Mesodermal cell (in vitro differentiated cells): ENCODE measurements at regions not wholly inside any gene's neighbourhood (a gene's known extent, or its start where the extent isn't known, plus 50 kb on each side); places are given as distances from the start of the nearest gene placed in this dataset.
"Not testable (repeated sequence)": the region's sequence is repeated elsewhere in the genome, so short reads cannot be mapped to it uniquely, and the experiment has no call there.

Experiments
- H3K27ac ChIP-seq: 2 replicates; pipeline ENCODE4 v1.7.0; 2013; ENCODE audit warnings: mild to moderate bottlenecking, low read depth, low read length, moderate library complexity; ENCODE audit not compliant: severe bottlenecking
- H3K36me3 ChIP-seq: 2 replicates; pipeline ENCODE4 v1.7.1; 2013; ENCODE audit warnings: mild to moderate bottlenecking, low read length, moderate library complexity; ENCODE audit not compliant: control insufficient read depth, insufficient read depth
- H3K4me1 ChIP-seq: one replicate; pipeline ENCODE4 v1.7.1; 2013; ENCODE audit warnings: mild to moderate bottlenecking, low read length; ENCODE audit not compliant: insufficient read depth, control insufficient read depth, poor library complexity, severe bottlenecking
- H3K4me3 ChIP-seq: 2 replicates; pipeline ENCODE4 v1.7.0; 2013; ENCODE audit warnings: low read length, control low read depth, mild to moderate bottlenecking; ENCODE audit not compliant: insufficient read depth, poor library complexity, severe bottlenecking; ENCODE audit errors: extremely low read depth
- H3K9me3 ChIP-seq: 2 replicates; pipeline ENCODE4 v1.7.1; 2013; ENCODE audit warnings: mild to moderate bottlenecking, low read length, moderate library complexity; ENCODE audit not compliant: control insufficient read depth
- WGBS, 2 experiments: methylation state at CpG; one replicate each; pipeline ENCODE4 v1.1.5; 2013; ENCODE audit warnings: missing lambda C conversion rate in 2 of 2; ENCODE audit not compliant: insufficient coverage in 2 of 2; 5-methylcytosine and 5-hydroxymethylcytosine counted together

DNA sequence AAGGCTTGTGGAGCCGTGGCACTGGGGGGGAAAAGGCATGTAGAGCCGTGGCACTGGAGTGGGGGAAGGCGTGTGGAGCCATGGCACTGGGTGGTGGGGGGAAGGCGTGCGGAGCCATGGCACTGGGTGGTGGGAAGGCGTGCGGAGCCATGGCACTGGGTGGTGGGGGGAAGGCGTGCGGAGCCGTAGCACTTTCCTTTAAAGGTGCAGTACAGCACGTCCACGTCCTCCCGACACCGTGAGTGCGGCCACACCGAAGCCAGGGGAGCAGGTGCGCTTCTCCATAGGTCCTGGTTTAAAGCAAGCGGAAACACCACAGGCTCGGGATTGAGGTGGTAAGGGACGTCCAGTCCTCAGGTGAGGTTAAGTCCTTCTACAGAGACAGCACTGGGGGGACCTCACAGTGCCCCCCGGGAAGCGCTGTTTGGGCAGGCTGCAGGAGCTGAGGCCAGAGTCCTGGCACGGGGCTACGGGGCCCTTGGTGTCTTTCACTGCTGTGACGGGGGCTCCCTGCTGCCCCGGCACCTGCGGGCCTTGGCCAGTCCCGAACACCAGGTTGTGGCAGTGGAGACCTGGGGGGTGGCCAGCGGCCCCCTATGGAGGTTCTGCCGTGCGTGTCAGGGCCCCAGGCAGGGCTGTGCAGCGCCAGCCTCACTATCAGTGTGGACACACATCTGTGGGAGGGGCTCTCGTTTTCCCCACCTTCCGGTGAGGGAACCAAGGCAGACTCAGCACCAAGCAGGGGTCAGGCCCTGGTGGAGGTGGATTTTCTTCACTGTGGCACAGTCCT is 93.0 kb upstream of the CTDP1 start:
- H3K4me3 ChIP-seq, result no peak overlapping the region
- H3K36me3 ChIP-seq, result no peaks in the 10 kb centered on the region
- WGBS, 2 experiments, result 93 to 94% methylated on average over 25 to 31 of the region's 34 CpGs
- H3K27ac ChIP-seq, result no peak overlapping the region
- peaks cover 8% of the 10 kb centered on the region for H3K9me3 ChIP-seq
- peaks cover 26% of the 10 kb centered on the region for H3K4me1 ChIP-seq

DNA sequence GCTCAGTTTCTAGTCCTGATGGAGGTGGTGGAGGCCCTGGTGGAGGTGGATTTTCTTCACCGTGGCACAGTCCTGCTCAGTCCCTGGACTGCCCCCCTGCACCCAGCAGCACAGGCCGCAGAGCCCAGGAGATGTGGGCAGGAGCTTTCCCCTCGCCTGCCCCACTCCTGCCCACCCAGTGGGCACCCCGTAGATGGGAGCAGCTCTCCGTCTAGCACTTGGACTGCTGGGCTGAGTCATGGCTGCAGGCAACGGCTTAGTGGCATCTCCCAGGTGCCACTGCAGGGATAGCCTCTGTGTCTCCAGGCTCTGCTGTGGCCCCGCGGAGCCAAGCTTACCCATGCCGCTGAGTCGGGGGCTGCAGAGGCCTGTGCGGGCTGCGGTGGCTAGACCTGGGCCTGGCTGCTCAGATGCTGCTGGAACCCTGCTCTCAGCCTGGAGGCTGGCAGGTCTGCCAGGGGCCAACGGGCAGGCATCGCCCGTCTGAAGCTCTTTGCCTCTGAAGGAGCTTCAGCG is 92.3 kb upstream of the CTDP1 start:
- H3K4me3 ChIP-seq, result no peak overlapping the region
- no peak overlapping the region for H3K27ac ChIP-seq
- H3K36me3 ChIP-seq, result no peaks in the 10 kb centered on the region
- peaks cover 26% of the 10 kb centered on the region for H3K4me1 ChIP-seq
- peaks cover 5% of the 10 kb centered on the region for H3K9me3 ChIP-seq
- 91 to 95% methylated on average over 13 to 15 of the region's 16 CpGs for WGBS, 2 experiments

DNA sequence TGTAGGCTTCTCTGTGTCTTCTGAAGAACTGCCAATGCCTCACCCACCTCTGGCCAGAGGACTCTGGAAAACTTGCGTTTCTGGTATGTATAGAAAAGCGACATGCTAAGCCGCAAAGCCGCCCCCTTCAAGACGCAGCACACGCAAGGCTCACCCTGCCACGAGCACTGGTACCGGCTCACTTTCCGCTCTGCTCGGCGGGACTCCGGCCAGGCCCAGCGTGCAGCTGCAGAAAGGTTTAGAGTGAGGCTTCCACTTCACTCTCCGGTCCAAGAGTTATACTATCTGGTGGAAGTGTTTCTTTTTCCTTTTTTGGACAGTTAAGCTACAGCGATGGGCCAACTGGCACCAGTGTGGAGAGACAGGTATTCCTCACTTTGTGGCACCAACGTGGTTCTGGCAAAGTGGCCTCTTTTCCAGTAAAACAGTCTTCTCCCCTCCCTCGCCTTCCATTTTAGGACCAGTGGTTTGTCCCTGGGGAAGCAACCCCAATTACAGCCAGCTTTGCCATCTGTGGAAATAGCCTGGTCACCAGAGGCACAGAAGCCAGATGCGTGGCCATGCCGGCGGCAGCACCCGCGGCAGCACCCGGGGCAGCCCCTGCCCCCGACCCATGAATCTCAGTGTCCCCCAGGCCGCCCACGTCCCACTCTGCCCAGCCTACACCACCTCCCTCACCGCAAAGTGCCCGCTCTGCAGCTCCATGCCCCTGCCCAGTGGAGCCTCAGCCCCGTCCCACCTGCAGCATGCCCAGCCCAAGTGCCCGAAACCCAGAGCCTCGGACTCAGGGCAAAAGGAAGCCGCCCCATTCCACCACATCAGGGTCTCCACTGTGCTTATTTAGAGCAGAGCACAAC is 91.6 kb upstream of the CTDP1 start:
- 92 to 93% methylated on average over 26 to 27 of the region's 32 CpGs for WGBS, 2 experiments
- Histone ChIP-seq H3K9me3 (peaks cover 4% of the 10 kb centered on the region), H3K4me1 (peaks cover 26% of the 10 kb centered on the region), H3K27ac (peak overlapping the region; percentile 57), H3K36me3 (no peaks in the 10 kb centered on the region), H3K4me3 (no peak overlapping the region)

DNA sequence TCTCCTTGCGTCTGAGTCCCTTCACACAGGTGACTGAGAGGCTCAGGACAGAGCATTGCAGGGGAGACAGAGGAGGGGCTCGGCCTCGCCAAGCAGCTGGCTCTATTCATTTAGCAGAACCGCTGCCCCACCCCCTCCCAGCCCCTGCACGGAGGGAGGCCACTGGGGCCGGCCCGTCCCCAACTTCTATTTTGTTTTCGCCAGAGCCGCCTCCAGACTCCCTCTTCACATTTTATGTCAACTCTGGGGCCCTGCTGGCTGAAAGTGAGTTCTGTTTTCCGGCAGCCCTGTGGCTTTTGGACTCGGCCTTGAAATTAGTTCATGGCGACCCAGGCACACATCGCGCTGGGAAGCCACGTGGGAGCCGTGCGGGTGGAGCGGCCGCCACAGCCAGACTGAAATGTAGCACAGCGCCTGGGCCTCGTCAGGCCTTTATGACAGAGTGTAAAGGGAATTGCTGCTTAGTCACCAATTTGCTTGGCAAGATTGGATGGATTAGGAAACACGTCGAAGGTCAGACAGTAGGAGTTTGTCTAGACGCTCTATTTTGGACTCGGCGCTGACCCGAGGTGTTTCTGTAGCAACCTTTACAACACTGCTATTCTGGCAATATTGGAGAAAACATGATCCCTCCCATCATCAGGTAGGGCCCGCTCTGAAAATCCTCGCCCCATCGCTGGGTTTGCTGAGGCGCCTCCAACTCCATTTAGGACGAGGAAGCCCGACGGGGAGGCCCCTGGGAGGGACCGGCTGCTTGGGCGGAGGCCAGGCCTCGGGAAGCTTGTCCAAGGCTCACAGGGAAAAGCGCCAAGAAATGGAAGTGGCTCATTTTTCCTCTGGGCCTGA is 90.7 kb upstream of the CTDP1 start:
- H3K4me1 ChIP-seq, result peaks cover 26% of the 10 kb centered on the region
- H3K36me3 ChIP-seq, result no peaks in the 10 kb centered on the region
- H3K4me3 ChIP-seq, result no peak overlapping the region
- H3K9me3 ChIP-seq, result peaks cover 9% of the 10 kb centered on the region
- peak overlapping the region; percentile 68 for H3K27ac ChIP-seq
- WGBS, 2 experiments, result 68 to 69% methylated on average over 31 to 35 of the region's 38 CpGs

DNA sequence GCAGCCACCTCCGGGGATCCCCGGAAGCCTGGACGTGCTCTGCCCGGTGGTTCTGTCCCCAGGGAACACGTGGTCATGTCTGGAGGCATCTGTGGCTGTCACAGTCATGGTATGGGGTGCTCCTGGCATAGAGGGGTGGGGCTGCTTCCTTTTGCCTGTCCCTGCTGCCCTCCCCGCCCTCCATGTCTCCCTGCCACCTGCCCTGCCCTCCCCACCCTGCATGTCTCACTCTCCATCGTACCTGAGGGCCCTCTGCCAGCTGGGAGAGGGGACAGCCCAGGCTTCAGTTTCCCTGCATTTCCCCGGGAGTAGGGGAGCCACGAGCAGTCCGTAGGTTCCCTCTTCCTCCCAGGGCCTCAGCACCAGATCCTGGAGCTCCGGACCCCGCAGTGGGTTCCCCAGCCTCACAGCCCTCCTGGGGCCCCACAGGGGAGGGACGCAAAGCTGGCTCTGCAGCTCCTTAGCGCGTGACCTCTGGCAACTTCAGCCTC is 90.0 kb upstream of the CTDP1 start:
- no peak overlapping the region for H3K4me3 ChIP-seq
- no peaks in the 10 kb centered on the region for H3K36me3 ChIP-seq
- peaks cover 26% of the 10 kb centered on the region for H3K4me1 ChIP-seq
- peaks cover 9% of the 10 kb centered on the region for H3K9me3 ChIP-seq
- H3K27ac ChIP-seq, result peak overlapping the region; percentile 68
- WGBS, 2 experiments, result 87 to 93% methylated on average over 10 to 13 of the region's 15 CpGs

DNA sequence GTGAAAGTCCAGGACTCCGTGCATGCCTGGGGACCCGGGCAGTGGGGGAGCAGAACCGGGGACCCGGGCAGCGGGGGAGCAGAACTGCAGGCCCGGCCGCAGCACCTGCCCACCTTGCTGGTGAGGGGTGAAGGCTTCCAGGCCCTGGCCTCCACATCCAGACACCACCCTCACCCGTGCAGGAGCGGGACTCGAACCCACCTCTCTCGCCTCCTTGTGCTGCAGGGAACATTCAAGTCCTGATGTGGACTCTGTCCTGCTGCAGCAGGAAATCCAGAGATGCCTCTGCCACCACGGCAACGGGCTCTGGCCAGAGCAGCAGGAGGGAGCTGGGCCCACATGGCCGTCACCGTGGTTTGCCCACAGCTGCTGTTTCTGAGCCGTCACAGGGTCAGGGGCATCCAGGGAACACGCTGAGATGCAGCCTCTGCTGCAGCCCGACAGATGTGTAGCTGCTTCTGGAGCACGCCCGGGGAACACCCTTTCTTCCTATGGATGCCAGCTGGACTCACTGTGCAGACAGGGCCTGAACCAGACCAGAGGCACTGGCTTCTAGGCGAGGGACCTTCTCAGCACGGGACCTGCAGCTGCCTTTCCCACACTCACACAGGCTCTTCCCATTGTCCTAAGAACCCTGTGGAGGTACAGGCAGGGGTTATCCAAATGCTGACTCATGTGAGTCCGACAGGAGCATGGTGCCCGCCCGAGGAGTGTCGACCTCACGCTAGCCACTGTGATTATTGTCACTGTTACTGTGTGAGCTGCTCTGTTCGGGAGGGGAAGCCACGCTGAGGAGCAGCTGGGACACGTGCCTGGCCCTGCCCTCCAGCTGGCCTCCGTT is 89.2 kb upstream of the CTDP1 start:
- no peak overlapping the region for H3K27ac ChIP-seq
- H3K4me1 ChIP-seq, result peaks cover 26% of the 10 kb centered on the region
- H3K36me3 ChIP-seq, result no peaks in the 10 kb centered on the region
- 82 to 95% methylated on average over 20 to 27 of the region's 31 CpGs for whole genome bisulfite sequencing, 2 experiments
- no peak overlapping the region for H3K4me3 ChIP-seq
- H3K9me3 ChIP-seq, result peaks cover 9% of the 10 kb centered on the region

DNA sequence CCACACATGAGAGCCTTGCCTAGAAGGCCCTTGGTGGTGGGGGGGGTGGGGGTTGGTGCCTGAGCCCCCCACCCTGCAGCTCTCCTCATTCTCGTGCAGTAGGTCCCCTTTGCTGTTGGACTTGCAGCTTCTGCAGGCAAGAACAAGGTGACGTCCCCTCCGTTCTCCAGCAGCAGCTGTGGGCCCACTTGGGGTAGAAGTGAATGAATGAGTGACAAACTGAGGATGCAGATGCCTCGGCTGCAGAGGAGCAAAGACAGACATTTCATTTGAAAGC is 88.6 kb upstream of the CTDP1 start:
- Histone ChIP-seq H3K27ac (no peak overlapping the region), H3K36me3 (no peaks in the 10 kb centered on the region), H3K4me1 (peaks cover 26% of the 10 kb centered on the region), H3K9me3 (peaks cover 9% of the 10 kb centered on the region), H3K4me3 (no peak overlapping the region)
- 84 to 95% methylated on average over 3 to 4 of the region's 4 CpGs for WGBS, 2 experiments

DNA sequence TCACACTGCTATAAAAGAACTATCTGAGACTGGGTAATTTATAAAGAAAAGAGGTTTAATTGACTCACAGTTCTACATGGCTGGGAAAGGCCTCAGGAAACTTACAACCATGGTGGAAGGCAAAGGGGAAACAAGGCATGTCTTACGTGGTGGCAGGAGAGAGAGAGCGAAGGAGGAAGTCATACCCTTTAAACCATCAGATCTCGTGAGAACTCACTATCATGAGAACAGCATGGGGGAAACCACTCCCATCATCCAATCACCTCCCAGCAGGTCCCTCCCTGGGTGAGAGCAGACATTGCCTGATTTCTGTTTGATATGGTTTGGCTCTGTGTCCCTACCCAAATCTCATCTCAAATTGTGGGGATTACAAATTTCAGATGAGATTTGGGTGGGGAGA is 86.9 kb upstream of the CTDP1 start:
- not testable (repeated sequence) for H3K4me3 ChIP-seq, H3K9me3 ChIP-seq, H3K36me3 ChIP-seq, H3K27ac ChIP-seq
- WGBS, 2 experiments, result 80% methylated on average over 1 of the region's 3 CpGs; no CpG with 5 or more reads in 1 of the 2 experiments
- peaks cover 33% of the 10 kb centered on the region for H3K4me1 ChIP-seq

DNA sequence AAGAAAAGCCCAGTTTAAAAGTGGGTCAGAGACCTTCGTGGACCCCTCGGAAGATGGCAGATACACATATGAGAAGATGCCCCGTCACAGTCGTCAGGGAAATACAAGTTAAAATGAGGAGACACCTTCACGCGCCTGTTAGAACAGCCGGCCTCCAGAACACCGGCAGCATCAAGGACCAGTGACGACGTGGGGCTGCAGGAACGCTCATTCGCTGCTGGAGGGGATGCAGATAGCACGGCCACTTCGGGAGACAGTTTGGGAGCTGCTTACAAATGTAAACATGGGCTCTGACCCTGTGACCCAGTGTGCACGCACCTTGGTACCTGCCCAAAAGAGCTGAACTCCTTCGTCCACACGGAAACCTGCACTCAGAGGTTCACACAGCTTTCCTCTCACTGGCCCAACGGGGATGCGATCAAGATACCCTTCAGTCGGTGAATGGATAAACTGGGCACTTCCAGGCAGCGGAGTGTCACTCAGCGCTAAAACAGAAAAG is 83.7 kb upstream of the CTDP1 start:
- H3K27ac ChIP-seq, result no peak overlapping the region
- 94% methylated on average over 22 of the region's 22 CpGs for WGBS, 2 experiments
- H3K4me3 ChIP-seq, result no peak overlapping the region
- H3K36me3 ChIP-seq, result no peaks in the 10 kb centered on the region
- H3K4me1 ChIP-seq, result peaks cover 37% of the 10 kb centered on the region
- H3K9me3 ChIP-seq, result peaks cover 9% of the 10 kb centered on the region
